ENCODE measurements at regions not wholly inside any gene's neighbourhood (a gene's known extent, or its start where the extent isn't known, plus 50 kb on each side); places are given as distances from the start of the nearest gene placed in this dataset.

DNA sequence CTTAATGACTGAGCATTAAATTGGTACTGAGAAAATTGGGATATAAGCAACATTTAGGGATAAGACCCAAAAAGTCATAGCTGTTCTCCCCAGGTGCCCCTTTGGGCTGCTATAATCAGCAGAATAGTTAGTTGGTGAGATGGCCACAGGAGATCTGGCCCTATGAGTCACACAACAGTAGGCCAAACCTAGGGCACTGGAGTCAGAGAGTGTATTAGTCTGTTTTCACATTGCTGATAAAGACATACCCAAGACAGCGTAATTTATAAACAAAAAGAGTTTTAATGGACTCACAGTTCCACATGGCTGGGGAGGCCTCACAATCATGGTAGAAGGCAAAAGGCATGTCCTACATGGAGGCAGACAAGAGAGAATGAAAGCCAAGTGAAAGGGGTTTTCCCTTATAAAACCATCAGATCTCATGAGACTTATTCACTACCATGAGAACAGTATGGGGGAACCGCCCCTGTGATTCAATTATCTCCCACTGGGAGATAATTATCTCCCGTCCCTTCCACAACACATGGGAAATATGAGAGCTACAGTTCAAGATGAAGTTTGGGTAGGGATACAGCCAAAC is 338.3 kb upstream of the NR3C2 start:
- Histone ChIP-seq H3K36me3 (no peaks in the 10 kb centered on the region), H3K4me3 (no peak overlapping the region), H3K27ac (no peak overlapping the region), H3K9me3 (no peaks in the 10 kb centered on the region), H3K4me1 (no peaks in the 10 kb centered on the region), H3K27me3 (no peaks in the 10 kb centered on the region)
- DNase-seq, result peak in 1 of 3 donors; percentile 47
- TF ChIP-seq, protein P1, sequence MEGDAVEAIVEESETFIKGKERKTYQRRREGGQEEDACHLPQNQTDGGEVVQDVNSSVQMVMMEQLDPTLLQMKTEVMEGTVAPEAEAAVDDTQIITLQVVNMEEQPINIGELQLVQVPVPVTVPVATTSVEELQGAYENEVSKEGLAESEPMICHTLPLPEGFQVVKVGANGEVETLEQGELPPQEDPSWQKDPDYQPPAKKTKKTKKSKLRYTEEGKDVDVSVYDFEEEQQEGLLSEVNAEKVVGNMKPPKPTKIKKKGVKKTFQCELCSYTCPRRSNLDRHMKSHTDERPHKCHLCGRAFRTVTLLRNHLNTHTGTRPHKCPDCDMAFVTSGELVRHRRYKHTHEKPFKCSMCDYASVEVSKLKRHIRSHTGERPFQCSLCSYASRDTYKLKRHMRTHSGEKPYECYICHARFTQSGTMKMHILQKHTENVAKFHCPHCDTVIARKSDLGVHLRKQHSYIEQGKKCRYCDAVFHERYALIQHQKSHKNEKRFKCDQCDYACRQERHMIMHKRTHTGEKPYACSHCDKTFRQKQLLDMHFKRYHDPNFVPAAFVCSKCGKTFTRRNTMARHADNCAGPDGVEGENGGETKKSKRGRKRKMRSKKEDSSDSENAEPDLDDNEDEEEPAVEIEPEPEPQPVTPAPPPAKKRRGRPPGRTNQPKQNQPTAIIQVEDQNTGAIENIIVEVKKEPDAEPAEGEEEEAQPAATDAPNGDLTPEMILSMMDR (IDR thresholded peaks at IDR 0.05), result no peak
- TF ChIP-seq POLR2A (IDR thresholded peaks at IDR 0.05), result no peak

DNA sequence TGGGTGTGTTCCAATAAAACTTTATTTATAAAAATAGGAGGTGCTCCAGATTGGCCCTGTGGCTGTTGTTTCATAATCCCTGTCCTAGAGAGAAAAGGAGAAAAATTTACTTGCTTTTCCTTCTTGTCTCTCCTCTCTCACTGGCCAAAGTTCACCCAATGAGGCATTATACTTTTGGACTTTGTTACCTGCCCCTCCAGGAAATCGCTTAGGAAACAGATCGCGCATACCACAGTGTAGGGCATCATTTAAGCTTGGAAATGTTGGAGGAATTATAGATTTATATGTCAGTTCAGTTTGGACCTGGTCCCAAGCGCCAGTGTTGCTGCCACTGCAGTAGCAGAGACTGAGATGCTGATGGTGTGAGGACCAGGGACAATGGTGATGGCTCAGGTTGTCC is 337.6 kb upstream of the NR3C2 start:
- Histone ChIP-seq H3K4me1 (no peaks in the 10 kb centered on the region), H3K9me3 (no peaks in the 10 kb centered on the region), H3K27ac (peak overlapping the region in 1 of 4 donors; percentile 27), H3K27me3 (no peaks in the 10 kb centered on the region), H3K4me3 (no peak overlapping the region), H3K36me3 (no peaks in the 10 kb centered on the region)
- DNase-seq, result peak in 1 of 3 donors; percentile 53
- TF ChIP-seq POLR2A (IDR thresholded peaks at IDR 0.05), result no peak
- TF ChIP-seq, protein P1 (IDR thresholded peaks at IDR 0.05), result no peak

DNA sequence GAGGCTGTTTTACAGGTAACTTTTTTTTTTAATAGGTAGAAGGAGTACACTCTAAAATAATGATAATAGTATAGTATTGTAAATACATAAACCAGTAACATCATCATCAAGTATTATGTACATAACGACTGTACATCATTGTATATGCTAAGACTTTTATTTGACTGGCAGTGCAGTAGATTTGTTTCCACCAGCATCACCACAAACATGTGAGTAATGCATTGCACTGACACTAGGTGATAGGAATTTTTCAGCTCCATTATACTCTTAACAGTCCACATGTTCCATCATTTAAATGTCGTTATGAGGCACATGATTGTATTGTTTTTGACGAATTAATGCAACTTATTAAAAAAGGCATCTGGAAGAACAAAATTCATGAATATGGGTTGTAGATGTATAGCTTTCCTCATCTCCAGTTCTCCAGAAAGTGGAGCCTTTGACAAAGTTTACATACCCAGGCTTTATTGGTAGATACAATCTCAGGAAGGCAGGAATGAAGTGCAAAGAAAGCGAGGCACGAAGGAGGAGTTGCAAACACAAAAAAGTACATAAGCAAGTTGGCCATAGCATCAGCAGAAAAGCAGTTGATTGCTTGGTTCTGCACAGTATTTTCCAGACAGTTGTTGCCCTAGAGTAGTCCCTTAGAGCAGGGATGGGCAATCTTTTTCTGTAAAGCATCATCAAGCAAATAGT is 336.9 kb upstream of the NR3C2 start:
- TF ChIP-seq POLR2A (IDR thresholded peaks at IDR 0.05), result no peak
- TF ChIP-seq, protein P1 (IDR thresholded peaks at IDR 0.05), result no peak
- no peak for DNase-seq
- Histone ChIP-seq H3K27me3 (no peaks in the 10 kb centered on the region), H3K4me3 (no peak overlapping the region), H3K9me3 (no peaks in the 10 kb centered on the region), H3K27ac (no peak overlapping the region), H3K4me1 (no peaks in the 10 kb centered on the region), H3K36me3 (no peaks in the 10 kb centered on the region)

DNA sequence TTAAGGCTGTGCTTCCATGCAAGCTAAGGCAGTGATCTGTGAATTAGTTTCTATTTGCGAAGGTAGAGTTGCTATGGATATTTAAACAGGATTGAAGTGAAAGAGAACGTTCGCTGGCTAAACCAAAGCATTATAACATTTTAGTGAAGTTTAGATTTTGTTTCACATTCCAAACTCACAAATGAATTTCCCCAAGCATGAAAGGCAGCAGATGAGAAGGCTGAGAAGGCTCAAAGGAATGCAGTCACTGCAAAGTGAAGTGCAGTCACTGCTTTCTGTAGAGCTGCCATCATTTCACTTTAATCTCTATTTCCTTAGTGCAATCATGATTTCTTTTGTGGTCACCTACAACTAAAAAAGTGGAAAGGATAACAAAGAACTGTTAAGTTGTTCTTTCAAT is 334.7 kb upstream of the NR3C2 start:
- no peak for DNase-seq
- Histone ChIP-seq H3K9me3 (no peaks in the 10 kb centered on the region), H3K4me1 (no peaks in the 10 kb centered on the region), H3K27ac (no peak overlapping the region), H3K27me3 (no peaks in the 10 kb centered on the region), H3K36me3 (no peaks in the 10 kb centered on the region), H3K4me3 (no peak overlapping the region)
- TF ChIP-seq, protein P1 (IDR thresholded peaks at IDR 0.05), result no peak
- no peak for TF ChIP-seq POLR2A (IDR thresholded peaks at IDR 0.05)

DNA sequence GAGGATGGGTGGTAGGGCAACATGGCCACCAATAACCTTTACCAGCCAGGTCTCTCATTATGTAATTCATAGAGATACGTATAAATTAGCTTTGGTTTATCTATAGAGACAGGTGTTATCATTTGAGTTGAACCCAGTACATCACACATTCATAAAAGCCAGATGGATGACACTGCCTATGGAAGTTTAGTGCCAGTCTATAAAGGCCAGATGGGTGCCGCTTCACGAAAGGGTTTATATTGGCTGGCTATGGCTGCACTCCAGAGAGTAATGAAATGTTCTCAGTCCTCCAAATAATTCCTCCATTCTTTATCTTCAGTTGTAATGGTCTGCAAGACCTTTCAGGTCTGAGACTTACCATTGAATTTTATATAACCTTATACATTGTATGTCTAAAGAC is 331.9 kb upstream of the NR3C2 start:
- DNase-seq, result no peak
- TF ChIP-seq POLR2A (IDR thresholded peaks at IDR 0.05), result no peak
- TF ChIP-seq, protein P1 (IDR thresholded peaks at IDR 0.05), result no peak

More for the DNA sequence above, 331.9 kb upstream of the NR3C2 start:
- Histone ChIP-seq H3K4me3 (no peak overlapping the region), H3K27me3 (no peaks in the 10 kb centered on the region), H3K4me1 (no peaks in the 10 kb centered on the region), H3K36me3 (no peaks in the 10 kb centered on the region), H3K27ac (no peak overlapping the region), H3K9me3 (no peaks in the 10 kb centered on the region)

Data from Peyer's patch (tissue), 4 donors.